HG02943 (cell line): ENCODE measurements at regions not wholly inside any gene's neighbourhood (a gene's known extent, or its start where the extent isn't known, plus 50 kb on each side); places are given as distances from the start of the nearest gene placed in this dataset.

Source experiments
- ATAC-seq: cut with Tn5 transposase; IDR thresholded peaks from one replicate; pipeline ENCODE4 v1.9.1; 2021; ENCODE audit warnings: mild to moderate bottlenecking, low read depth, moderate library complexity; ENCODE audit not compliant: unreplicated experiment

DNA sequence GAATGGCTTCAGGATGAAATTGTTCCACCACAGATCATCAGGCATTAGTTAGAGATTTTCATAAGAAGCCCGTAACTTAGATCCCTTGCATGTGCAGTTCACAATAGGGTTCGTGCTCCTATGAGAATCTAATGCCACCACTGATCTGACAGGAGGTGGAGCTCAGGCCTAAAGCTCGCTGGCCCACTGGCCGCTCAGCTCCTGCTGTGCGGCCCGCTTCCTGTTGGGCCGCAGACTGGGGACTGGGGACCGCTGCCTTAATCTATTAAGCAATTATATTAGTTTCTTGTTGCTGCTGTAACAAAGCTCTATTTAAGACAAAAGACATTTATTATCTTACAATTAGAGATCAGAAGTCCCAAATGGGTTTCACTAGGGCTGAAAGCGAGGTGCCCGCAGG is 205.6 kb downstream of the LARP7 start:
- no peak for ATAC-seq

DNA sequence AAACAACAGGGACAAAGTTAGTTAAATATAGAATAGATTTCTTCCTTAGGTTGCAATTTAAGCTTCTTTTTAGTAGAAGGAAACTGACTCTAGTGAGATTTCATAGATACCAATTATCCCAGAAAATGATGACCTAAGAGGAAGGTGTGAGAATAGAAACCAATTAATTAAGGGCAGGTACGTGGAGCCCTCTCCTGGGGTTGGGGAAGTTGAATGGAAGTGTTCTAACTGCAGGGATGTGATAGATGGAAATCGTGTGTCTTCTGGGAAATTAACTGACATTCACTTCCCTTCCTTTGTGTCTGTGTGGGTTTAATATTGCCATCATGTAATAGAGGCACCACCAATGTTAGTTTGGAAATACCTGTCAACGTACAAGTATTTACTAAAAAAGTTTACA is 204.1 kb upstream of the ANK2 start:
- ATAC-seq, result no peak

DNA sequence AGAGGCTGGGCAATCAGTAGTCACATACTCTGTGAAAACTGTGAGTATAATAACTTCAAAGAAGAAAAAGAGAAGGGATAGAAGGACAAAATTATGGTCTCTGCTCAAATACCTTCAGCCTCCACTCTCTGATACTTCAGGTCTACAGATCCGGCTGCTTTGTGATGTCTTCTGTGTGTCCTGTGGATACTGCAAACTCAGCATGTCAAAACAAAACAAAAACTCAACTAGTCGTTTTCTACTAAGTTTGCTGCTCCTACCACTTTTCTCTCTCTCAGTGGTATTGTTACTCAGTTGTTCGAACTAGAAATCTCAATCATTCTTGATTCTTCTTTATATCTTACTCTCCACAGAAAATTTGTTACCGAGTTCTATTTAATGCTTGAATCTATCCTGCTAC is 202.4 kb upstream of the ANK2 start:
- no peak for ATAC-seq

DNA sequence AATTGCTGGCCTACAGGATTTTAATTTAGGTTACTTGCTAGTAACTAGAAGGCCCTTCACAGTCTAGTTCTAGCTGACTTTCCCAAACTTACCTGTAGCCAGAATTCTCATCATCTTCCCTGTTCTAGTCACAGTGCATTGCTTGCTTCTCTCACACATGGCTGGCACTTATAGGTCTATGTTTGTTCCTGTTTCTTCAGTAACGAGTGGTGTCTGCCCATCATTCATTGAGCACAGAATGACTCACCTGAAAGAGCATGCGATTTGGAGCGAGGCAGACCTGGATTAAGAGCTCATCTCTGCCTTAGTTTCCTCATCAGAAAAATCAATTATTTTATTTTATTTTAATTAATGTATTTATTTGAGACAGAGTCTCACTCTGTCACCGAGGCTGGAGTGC is 201.7 kb upstream of the ANK2 start:
- no peak for ATAC-seq

DNA sequence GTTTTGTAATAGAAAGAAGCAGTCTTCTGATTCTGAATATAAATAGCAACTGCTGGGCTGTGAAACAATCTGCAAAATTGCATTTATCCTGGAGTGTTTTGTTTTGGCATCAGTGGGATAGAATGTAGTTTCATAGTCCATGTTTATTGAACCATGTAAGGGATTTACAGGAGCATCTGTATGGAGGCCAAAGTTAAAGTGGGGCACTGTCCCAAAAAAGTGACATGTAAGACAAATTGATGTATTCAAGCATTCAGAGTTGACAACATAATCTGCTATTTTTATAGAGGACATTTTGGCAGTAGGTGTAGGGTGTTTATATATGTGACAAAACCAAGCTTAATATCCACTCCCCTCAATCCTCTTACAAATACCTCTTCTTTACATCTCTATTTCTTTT is 200.5 kb upstream of the ANK2 start:
- no peak for ATAC-seq

DNA sequence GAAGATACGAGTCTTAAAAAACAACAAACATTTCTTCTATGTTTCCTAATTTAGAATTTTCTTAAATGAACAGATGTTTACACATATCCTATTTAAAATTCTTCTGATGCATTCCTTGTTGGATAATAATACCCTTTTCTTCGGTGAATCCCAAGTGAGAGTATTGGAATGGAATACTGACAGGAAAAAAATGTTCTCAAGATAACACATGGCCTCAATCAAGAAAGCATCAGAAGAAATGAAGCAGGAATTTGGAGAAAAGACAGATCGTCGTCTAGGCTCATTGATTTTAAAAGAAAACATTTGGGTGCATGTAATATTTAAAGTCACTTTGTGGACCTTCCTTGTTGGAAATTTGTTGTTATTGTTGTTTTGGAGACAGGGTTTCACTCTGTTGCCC is 196.9 kb upstream of the ANK2 start:
- ATAC-seq, result no peak

DNA sequence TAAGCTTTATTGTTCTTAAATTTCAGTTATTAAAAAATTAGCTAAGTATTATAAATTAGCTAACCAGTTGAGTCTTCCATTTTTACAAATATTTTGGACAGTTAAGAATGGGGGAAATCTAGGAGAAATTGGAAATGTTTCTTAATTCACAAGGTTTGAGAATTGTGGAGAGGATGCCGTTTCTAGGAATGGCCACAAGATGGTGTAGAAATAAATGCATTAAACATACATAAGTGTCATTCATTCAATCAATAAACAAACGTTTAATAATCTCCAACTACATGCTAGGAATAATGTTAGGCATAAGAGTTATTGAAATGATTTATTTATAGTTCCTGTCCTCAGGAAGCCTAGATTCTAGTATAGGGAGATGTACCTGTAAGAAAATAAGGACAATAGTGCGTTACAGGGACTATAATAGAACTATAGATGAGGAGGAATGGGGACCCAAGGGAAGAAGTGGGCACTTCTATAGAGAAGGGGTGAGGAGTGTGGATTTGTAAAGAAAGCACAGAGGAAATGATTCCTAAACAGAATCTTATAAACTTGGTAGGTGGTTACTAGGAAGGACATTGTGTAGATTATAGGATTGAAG is 195.7 kb upstream of the ANK2 start:
- ATAC-seq, result no peak

DNA sequence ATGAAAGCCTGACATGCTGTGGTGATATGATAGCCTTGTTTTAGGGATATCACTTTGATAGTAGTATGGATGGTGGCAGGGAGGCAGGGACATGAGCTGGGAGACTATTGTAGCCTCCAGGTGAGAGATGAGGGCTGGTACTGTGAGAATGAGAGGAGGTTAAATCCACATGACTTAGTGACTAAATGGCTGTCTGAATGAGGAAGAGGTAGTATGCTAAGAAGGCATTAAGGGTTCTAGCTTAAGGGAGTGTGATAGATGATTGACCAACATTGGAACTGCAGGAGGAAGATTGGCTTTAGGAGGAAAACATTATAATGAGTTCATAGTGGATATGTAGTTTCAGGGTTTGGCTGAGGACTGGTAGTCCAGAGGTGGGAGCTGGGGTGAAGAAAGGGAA is 195.0 kb upstream of the ANK2 start:
- ATAC-seq, result no peak

DNA sequence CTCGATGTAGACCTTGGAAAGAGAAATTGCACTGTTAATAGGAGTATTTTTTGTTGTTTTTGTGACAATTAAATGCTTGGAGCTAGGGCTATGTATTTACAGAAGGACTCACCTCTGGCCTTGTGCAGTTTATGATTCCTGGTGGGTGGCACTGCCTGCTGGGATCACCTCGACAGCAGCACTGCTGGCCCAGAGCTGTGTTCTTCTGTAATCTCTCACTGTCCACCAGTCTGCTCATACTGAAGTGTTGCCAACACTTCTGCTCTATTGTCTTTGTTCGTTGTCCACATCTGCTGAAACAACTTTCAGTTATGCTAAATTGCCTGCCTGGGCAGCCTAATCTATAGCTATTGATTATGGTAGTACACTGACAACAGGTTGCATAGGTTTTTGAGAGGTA is 194.4 kb upstream of the ANK2 start:
- no peak for ATAC-seq

DNA sequence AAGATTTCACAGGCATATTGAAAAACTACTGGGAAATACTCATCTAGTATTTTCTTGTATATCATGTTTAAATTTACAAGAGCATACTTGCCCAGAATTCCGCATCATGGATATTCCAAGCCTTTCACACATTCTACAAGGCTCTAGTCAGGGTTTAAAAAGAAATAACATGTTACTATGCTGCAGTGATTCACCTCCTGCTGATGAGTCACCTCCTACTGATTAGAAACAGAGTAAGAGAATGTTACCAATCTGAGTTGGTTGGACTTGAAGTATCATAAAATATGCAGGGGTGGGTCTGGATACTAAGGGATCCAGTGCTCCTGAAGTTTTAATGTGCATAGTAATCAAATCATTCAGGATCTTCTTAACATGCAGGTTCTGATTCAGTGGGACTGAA is 192.0 kb upstream of the ANK2 start:
- ATAC-seq, result no peak

DNA sequence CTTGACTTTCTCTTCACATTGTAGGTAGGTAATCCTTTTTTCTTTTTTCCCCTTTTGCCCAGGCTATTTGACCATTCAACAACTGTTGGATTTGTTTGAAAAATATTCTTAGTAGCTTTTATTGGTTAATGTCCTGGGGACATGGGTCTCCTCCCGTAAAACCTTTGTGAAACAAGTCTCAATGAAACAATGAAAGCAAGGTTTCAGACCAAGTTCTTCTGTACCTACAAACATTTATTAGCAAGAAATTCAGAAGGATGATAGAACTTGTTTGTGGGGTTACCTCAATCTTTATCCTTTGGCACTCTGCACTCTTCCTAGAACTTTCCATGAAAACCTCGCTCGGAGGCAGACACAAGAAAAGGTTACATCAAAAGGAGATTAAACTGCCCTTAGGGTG is 190.7 kb upstream of the ANK2 start:
- ATAC-seq, result no peak

DNA sequence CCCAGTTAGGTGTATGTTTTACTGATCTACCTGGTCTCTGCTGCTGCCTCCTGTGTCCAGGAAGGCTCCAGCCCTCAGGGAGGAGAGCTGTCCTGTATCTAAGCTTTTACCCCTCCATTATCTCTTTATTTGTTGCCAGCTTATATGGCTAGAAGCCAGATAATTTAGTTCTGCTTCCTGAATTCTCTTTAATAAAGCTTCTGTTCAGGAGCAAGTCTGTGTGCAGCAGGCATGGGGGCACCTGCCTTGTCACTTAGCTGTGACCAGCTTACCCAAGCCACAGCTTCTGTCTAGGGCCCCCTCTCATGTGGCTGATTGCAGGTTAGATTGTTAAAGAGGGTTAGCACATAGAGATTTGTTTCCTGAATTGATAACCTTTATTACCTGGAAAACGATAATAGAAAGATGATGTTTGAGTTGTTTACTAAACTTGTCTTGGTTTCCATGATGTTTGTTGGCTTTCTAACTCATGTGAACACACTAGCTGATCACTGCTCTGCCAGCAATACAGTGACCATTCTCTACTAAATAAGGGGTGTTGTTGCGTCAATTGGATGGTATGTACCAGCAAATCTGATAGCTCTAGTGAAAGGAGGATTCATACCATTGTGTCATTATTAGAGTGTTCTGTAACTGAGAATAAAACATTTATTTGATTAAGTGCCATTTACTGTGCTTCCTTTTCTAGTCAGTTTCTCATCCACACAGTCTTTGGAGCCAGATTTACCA is 189.8 kb upstream of the ANK2 start:
- no peak for ATAC-seq

DNA sequence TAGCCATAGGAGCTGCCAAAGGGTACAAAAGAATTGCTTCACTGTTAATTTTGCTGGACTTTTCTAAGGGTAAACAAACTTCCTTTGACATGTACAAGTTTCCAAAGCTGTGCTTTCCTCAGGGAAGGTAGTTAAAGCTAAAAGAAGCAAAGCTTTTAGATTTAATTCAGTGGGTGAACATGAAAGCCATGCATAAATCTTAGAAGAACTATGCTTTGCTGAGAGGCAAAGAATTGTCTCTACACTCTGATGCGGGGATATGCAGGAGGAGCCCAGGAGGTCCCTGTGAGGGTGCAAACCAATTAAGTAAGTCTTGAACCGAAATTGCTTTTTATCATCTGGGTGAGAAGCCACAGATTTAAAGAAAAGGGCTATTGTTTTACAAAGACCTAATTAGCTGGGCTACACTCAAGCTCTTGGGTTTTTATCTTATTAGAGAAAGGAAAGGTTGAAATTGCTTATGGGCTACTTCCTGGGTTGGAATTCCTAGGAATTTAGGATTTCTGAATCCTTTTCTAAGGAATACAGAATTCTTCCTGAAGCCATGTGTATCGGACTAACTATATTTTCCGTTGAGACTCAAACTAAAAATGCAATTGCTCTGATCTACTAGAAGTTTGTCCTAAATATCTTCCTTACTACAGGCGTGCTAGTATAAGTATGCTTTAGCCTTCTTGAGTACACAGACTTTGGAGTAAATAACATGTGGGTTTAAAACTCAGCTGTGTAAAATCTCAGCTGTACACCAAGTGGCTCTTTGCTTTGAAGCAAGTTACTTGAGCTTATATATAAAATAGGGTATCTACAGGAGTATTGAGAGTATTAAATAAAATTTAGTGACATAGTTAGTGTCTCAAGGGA is 188.4 kb upstream of the ANK2 start:
- ATAC-seq, result no peak

DNA sequence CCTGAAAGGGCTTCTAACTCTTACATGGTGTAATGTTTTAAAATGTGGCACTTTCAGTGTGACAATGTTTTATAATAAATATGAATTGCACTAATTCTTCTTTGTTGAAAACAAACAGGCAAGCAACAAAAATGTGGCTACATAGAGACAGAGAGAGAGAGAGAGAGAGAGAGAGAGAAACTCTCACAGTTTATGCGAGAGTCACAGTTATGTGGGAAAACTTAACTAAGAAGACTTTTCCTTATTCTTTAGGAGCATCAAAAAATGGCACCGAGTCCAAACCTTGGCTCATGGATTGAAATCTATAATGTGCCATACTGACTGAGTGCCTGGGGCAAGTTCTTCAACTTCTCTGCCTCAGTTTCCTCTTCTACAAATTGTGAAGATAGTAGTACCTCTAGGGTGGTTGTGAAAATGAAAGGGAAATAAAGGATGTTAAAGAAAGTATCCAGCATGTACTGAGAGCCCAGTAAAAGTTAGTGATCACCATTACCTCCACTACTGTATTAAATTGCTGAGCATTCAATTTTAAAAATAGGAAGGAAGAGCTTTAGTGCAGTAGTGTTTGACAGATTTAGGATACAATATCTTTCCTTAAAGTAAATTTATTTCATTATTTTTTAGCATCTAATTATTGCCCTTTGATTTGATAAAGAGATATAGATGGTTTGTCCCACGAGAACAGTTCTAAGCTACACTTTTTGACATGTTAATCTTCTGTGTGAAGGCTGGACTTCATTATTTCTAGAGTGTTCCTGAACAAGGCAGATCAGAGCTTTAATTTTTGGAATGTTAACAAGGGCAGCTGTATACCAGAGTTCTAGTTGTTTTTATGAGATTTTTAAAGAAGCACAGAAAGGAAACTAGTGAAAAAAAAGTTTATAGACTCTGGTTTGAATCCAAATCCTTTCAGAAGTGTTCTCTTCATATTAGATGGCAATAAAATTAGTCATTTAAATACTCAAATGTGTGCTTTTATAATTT is 187.5 kb upstream of the ANK2 start:
- ATAC-seq, result no peak

DNA sequence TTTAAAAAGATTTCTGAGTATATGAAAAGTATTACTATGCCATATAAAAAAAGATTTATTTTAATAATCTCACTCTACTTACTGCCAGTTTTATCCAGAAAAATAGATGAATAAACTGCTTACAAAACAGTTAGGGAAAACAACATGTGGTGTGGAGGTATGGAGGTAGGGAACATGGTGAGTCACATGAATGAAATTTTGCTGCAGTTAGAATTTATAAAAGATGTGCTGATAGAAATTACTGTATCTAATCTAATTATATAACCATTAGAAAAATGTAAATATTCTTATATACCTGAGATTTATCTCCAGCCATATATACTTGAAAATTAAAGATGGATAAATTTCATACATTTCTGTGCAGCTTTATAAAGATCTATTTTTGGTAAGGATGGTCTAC is 184.0 kb upstream of the ANK2 start:
- no peak for ATAC-seq

DNA sequence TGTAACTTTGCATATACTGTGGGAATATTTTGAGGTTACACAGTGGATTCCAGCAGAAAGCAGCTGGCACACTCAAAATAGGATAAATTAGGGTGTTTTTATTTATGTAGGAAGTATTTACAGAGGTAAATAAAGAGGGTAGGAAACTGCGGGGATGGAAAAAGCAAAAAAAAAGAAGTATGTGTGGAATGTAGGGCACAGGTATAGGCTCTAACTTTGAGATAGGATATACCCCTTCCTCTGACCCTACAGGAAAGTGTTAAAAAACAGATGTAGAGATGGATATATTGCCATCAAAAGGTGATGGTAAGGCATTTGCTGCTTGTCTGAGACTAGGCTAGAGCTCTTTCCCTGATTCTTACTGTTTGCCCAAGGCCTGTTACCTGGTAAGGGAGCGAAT is 173.1 kb upstream of the ANK2 start:
- no peak for ATAC-seq

DNA sequence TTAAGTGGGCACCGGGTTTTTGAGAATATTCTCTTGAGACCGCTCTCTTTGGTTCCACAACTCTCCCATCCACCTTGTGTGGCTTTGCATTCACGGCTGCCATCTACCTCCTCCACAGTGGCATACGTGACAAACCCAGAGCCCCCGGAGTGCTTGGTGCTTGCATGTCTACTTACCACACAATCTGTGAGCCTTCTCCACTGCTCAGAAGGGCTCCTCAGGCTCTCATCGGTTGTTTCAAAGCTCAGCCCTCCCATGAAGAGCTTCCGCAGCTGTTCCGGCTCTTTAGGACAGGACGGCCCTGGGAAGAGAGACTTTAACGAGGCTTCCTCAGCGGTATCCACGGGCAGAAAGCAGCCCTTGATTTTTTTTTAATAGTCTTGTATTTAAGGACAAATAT is 167.6 kb upstream of the ANK2 start:
- no peak for ATAC-seq

DNA sequence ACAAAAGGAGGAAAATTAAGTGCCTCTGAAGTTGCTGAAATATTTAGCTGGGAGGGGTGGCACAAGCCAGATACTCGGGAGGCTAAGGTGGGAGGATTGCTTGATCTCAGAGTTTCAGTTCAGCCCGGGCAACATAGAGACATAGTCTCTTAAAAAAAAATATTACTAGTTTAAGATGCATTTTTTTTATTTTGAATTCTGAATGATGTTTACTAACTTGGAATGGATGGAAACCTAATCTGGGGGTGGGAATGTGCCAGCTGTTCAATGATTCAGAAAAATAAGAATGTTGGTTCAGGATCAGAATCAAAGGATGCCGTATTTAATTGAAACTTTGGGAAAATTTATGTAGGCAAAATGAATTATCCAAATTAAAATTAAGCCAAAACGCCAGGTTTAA is 167.2 kb upstream of the ANK2 start:
- no peak for ATAC-seq

DNA sequence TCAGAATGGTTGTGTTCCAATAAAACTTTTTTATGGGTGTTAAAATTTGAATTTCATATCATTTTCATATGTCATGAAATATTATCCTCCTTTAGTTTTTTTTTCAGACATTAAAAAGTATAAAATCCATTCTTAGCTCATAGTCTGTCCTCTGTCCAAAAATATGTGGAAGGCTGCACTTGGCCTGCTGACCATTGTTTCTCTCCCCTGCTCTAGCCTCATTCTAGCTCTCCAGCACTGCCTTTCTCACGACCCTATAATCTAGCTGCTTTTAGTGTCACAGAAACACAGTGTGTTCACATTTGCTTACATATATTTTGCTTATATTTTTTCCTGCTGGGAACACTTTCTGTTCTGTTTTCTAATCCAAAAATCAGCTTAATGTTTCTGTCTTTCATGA is 165.0 kb upstream of the ANK2 start:
- no peak for ATAC-seq

DNA sequence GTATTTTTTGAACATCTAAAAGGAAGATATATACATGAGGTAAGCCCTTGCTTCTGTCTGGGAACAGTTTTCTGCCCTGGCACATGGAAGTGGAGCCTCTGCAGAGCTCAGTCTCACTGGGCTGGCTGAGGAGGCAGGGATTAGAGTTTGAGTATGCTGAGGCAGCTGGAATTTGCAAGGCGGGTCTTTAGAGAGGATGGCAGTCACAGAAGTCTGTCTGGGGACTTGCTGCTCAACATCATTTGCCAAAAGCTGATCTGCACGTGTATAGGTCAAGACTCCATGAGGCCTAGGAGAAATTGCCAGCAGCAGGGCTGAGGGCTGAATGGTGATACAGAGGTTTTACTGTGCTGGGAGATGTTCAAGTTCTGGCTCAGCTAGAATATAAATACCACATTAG is 163.6 kb upstream of the ANK2 start:
- ATAC-seq, result no peak

DNA sequence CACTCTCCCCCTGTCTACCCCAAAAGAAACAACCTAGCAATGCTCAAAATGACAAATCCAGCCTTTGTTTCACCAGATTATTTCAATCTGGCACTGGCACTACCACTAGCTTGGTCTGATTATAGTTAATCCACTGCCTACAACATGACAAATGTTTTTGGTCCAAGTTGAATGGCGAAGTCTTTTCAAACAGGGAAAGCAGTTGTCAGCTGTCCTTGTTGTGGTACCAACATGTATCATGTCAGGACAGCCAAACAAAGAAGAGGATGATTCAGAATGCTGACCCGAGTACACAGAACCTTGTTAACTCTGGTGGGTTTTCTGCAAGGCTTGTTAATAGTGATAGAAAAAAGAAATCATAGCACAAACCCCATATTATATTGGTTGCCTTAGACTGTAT is 160.8 kb upstream of the ANK2 start:
- ATAC-seq, result no peak
